ENCODE measurements at regions not wholly inside any gene's neighbourhood (a gene's known extent, or its start where the extent isn't known, plus 50 kb on each side); places are given as distances from the start of the nearest gene placed in this dataset.
"Not testable (repeated sequence)": the region's sequence is repeated elsewhere in the genome, so short reads cannot be mapped to it uniquely, and the experiment has no call there.

GRCh38 chr2:184047536-184047935, 550.8 kb upstream of the ZNF804A start:
- no peaks in the 10 kb centered on the region for H3K4me1 ChIP-seq (ENCODE audit: control insufficient read depth, extremely low read depth, insufficient read depth, low read length)
- no peak overlapping the region for H3K4me2 ChIP-seq (ENCODE audit: control insufficient read depth, extremely low read depth, insufficient read depth, low read depth, low read length)
- no peaks in the 10 kb centered on the region for H3K27me3 ChIP-seq (ENCODE audit: control insufficient read depth, extremely low read depth, insufficient read depth, low read length)
- H4K20me1 ChIP-seq (ENCODE audit: control insufficient read depth, extremely low read depth, insufficient read depth, low read length): no peaks in the 10 kb centered on the region
- no peak for DNase-seq (ENCODE audit: low read depth, low spot score)
- H3K79me2 ChIP-seq (ENCODE audit: control insufficient read depth, insufficient read depth, low read length): no peaks in the 10 kb centered on the region
- no peak overlapping the region for H3K4me3 ChIP-seq (ENCODE audit: control insufficient read depth in 2 of 3, extremely low read depth in 1 of 3, insufficient read depth in 2 of 3, low read depth in 1 of 3, low read length in 3 of 3)
- H3K36me3 ChIP-seq (ENCODE audit: control insufficient read depth in 2 of 2, extremely low read depth in 1 of 2, insufficient read depth in 2 of 2, low read length in 2 of 2): no peaks in the 10 kb centered on the region
- H3K9me3 ChIP-seq (ENCODE audit: control insufficient read depth, low read depth, low read length): no peaks in the 10 kb centered on the region
- no peaks in the 10 kb centered on the region for H3K9me1 ChIP-seq (ENCODE audit: control insufficient read depth, extremely low read depth, insufficient read depth, low read length)
- TF ChIP-seq EZH2 (IDR thresholded peaks at IDR 0.05; ENCODE audit: low read length): no peak
- no peak for TF ChIP-seq CTCF (optimal IDR thresholded peaks at IDR 0.05 in 1 of 3, IDR thresholded peaks at IDR 0.05 in 1 of 3, conservative IDR thresholded peaks at IDR 0.05 in 1 of 3; ENCODE audit: extremely low read depth in 1 of 3, insufficient read depth in 2 of 3, low read length in 3 of 3)
- no peak overlapping the region for H2AFZ ChIP-seq (ENCODE audit: control insufficient read depth, low read length)
- H3K27ac ChIP-seq (ENCODE audit: control insufficient read depth, insufficient read depth, low read length): no peak overlapping the region
- dilution Hi-C loops (cut with MboI; ENCODE audit: extremely low pct_ligation_motif_present, low sequenced_read_pairs): no loop called here
- FAIRE-seq: no peak
- no peak overlapping the region for H3K9ac ChIP-seq (ENCODE audit: control insufficient read depth, extremely low read depth, insufficient read depth, low read length)

GRCh38 chr2:184049566-184049965, 548.8 kb upstream of the ZNF804A start:
- no peaks in the 10 kb centered on the region for H3K9me3 ChIP-seq (ENCODE audit: control insufficient read depth, low read depth, low read length)
- dilution Hi-C loops (cut with MboI; ENCODE audit: extremely low pct_ligation_motif_present, low sequenced_read_pairs): no loop called here
- H3K4me1 ChIP-seq (ENCODE audit: control insufficient read depth, extremely low read depth, insufficient read depth, low read length): no peaks in the 10 kb centered on the region
- H3K9ac ChIP-seq (ENCODE audit: control insufficient read depth, extremely low read depth, insufficient read depth, low read length): no peak overlapping the region
- no peaks in the 10 kb centered on the region for H3K9me1 ChIP-seq (ENCODE audit: control insufficient read depth, extremely low read depth, insufficient read depth, low read length)
- H3K79me2 ChIP-seq (ENCODE audit: control insufficient read depth, insufficient read depth, low read length): no peaks in the 10 kb centered on the region
- no peak overlapping the region for H3K4me3 ChIP-seq (ENCODE audit: control insufficient read depth in 2 of 3, extremely low read depth in 1 of 3, insufficient read depth in 2 of 3, low read depth in 1 of 3, low read length in 3 of 3)
- H2AFZ ChIP-seq (ENCODE audit: control insufficient read depth, low read length): no peak overlapping the region
- TF ChIP-seq EZH2 (IDR thresholded peaks at IDR 0.05; ENCODE audit: low read length): no peak
- H3K27ac ChIP-seq (ENCODE audit: control insufficient read depth, insufficient read depth, low read length): no peak overlapping the region
- H3K4me2 ChIP-seq (ENCODE audit: control insufficient read depth, extremely low read depth, insufficient read depth, low read depth, low read length): no peak overlapping the region
- no peak for FAIRE-seq
- H4K20me1 ChIP-seq (ENCODE audit: control insufficient read depth, extremely low read depth, insufficient read depth, low read length): no peaks in the 10 kb centered on the region
- no peak for DNase-seq (ENCODE audit: low read depth, low spot score)
- no peaks in the 10 kb centered on the region for H3K27me3 ChIP-seq (ENCODE audit: control insufficient read depth, extremely low read depth, insufficient read depth, low read length)
- H3K36me3 ChIP-seq (ENCODE audit: control insufficient read depth in 2 of 2, extremely low read depth in 1 of 2, insufficient read depth in 2 of 2, low read length in 2 of 2): no peaks in the 10 kb centered on the region

DNA sequence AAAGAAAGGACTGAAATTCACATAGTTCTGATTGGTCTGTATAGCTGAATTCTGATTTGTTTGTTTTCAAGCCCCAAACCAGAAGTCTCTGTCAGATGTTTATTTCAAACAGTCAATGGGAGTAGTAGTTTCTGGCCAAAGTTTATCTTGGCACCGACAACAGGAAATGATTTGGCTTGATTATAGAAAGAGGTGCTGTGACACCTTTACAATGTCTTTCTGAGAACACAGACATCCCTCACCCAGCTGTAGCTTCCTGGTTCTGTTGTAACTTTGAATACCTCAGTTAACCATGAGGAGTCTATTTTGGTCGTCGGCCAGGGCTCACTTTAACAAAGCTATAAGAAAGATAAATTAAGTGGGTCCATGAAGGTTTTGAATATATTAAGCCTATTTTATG, 545.0 kb upstream of the ZNF804A start:
- FAIRE-seq (no peak), DNase-seq (ENCODE audit: low read depth, low spot score) (no peak)
- no peak overlapping the region for H3K4me3 ChIP-seq (ENCODE audit: control insufficient read depth in 2 of 3, extremely low read depth in 1 of 3, insufficient read depth in 2 of 3, low read depth in 1 of 3, low read length in 3 of 3)
- no peaks in the 10 kb centered on the region for H3K79me2 ChIP-seq (ENCODE audit: control insufficient read depth, insufficient read depth, low read length)
- no peaks in the 10 kb centered on the region for H3K4me1 ChIP-seq (ENCODE audit: control insufficient read depth, extremely low read depth, insufficient read depth, low read length)
- no peaks in the 10 kb centered on the region for H4K20me1 ChIP-seq (ENCODE audit: control insufficient read depth, extremely low read depth, insufficient read depth, low read length)
- no peak for TF ChIP-seq CTCF (optimal IDR thresholded peaks at IDR 0.05 in 1 of 3, IDR thresholded peaks at IDR 0.05 in 1 of 3, conservative IDR thresholded peaks at IDR 0.05 in 1 of 3; ENCODE audit: extremely low read depth in 1 of 3, insufficient read depth in 2 of 3, low read length in 3 of 3)
- TF ChIP-seq EZH2 (IDR thresholded peaks at IDR 0.05; ENCODE audit: low read length): no peak
- no peaks in the 10 kb centered on the region for H3K36me3 ChIP-seq (ENCODE audit: control insufficient read depth in 2 of 2, extremely low read depth in 1 of 2, insufficient read depth in 2 of 2, low read length in 2 of 2)
- H2AFZ ChIP-seq (ENCODE audit: control insufficient read depth, low read length): no peak overlapping the region
- H3K9me3 ChIP-seq (ENCODE audit: control insufficient read depth, low read depth, low read length): no peaks in the 10 kb centered on the region
- H3K27me3 ChIP-seq (ENCODE audit: control insufficient read depth, extremely low read depth, insufficient read depth, low read length): no peaks in the 10 kb centered on the region
- dilution Hi-C loops (cut with MboI; ENCODE audit: extremely low pct_ligation_motif_present, low sequenced_read_pairs): no loop called here
- no peaks in the 10 kb centered on the region for H3K9me1 ChIP-seq (ENCODE audit: control insufficient read depth, extremely low read depth, insufficient read depth, low read length)
- no peak overlapping the region for H3K9ac ChIP-seq (ENCODE audit: control insufficient read depth, extremely low read depth, insufficient read depth, low read length)
- H3K27ac ChIP-seq (ENCODE audit: control insufficient read depth, insufficient read depth, low read length): no peak overlapping the region
- H3K4me2 ChIP-seq (ENCODE audit: control insufficient read depth, extremely low read depth, insufficient read depth, low read depth, low read length): no peak overlapping the region

DNA sequence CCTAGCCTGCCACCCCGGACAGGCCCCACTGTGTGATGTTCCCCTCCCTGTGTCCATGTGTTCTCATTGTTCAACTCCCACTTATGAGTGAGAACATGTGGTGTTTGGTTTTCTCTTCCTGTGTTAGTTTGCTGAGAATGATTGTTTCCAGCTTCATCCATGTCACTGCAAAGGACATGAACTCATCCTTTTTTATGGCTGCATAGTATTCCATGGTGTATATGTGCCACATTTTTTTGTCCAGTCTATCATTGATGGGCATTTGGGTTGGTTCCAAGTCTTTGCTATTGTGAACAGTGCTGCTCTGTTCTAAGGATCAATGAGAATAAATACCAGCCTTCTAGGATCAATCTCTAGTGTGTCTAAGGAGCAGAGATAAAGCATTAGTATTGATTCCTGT, 543.9 kb upstream of the ZNF804A start:
- H3K9me3 ChIP-seq (ENCODE audit: control insufficient read depth, low read depth, low read length); H4K20me1 ChIP-seq (ENCODE audit: control insufficient read depth, extremely low read depth, insufficient read depth, low read length); H3K36me3 ChIP-seq (ENCODE audit: control insufficient read depth in 2 of 2, extremely low read depth in 1 of 2, insufficient read depth in 2 of 2, low read length in 2 of 2); DNase-seq (ENCODE audit: low read depth, low spot score); H3K27me3 ChIP-seq (ENCODE audit: control insufficient read depth, extremely low read depth, insufficient read depth, low read length); H3K79me2 ChIP-seq (ENCODE audit: control insufficient read depth, insufficient read depth, low read length); H3K9me1 ChIP-seq (ENCODE audit: control insufficient read depth, extremely low read depth, insufficient read depth, low read length); H3K4me1 ChIP-seq (ENCODE audit: control insufficient read depth, extremely low read depth, insufficient read depth, low read length); H3K4me2 ChIP-seq (ENCODE audit: control insufficient read depth, extremely low read depth, insufficient read depth, low read depth, low read length); H2AFZ ChIP-seq (ENCODE audit: control insufficient read depth, low read length); dilution Hi-C loops (cut with MboI; ENCODE audit: extremely low pct_ligation_motif_present, low sequenced_read_pairs); H3K9ac ChIP-seq (ENCODE audit: control insufficient read depth, extremely low read depth, insufficient read depth, low read length); H3K4me3 ChIP-seq (ENCODE audit: control insufficient read depth in 2 of 3, extremely low read depth in 1 of 3, insufficient read depth in 2 of 3, low read depth in 1 of 3, low read length in 3 of 3); H3K27ac ChIP-seq (ENCODE audit: control insufficient read depth, insufficient read depth, low read length); FAIRE-seq: not testable (repeated sequence)

Measured in keratinocyte (primary cell).